Neural progenitor cell (in vitro differentiated cells): ENCODE measurements at regions not wholly inside any gene's neighbourhood (a gene's known extent, or its start where the extent isn't known, plus 50 kb on each side); places are given as distances from the start of the nearest gene placed in this dataset.

Experiments used
- CTCF ChIP-seq: fragments of 200-600 bp; sonication (generic); IDR thresholded peaks from 2 replicates; pipeline ENCODE4 v1.5.1; 2017; ENCODE audit warnings: antibody characterized with exemption, mild to moderate bottlenecking
- EZH2 ChIP-seq: fragments of 200-600 bp; sonication (generic); IDR thresholded peaks from 2 replicates; pipeline ENCODE4 v1.6.1; 2017; ENCODE audit warnings: antibody characterized with exemption, mild to moderate bottlenecking, moderate library complexity
- EZH2phosphoT487 ChIP-seq: fragments of 200-600 bp; sonication (generic); IDR thresholded peaks from 2 replicates; pipeline ENCODE4 v1.6.1; 2017; ENCODE audit warnings: antibody characterized with exemption

DNA sequence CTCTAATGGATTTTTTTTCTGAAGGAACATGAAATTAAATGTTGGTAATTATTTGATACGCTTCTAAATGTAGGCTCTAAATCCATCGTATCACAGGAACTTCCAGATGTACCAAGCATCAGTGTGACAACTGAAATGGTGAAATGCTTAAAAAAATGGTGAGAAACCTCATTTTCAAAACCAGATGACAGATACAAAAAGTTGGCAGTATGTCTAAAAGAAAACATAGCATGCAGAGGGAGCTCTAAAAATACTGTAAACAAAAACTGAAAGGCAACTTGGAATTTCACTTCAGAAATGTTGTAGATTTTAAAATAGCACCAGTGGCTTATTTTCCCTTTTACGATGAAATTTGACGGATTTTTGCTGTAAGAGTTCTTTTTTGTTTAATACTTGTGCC lies 1043.6 kb upstream of the WWC1 start:
- TF ChIP-seq CTCF (no peak), EZH2phosphoT487 (no peak), EZH2 (no peak)
